GM23338 (cell line): ENCODE measurements at regions not wholly inside any gene's neighbourhood (a gene's known extent, or its start where the extent isn't known, plus 50 kb on each side); places are given as distances from the start of the nearest gene placed in this dataset.

ENCODE experiments used
- CREB1 ChIP-seq: fragments of 250-450 bp; sonication (Bioruptor Pico); IDR thresholded peaks from 2 replicates; pipeline ENCODE4 v1.5.0; 2020; ENCODE audit warnings: low read depth, mild to moderate bottlenecking, moderate library complexity
- EZH2 ChIP-seq: fragments of 200-600 bp; sonication (generic); IDR thresholded peaks from one replicate; pipeline ENCODE4 v1.8.0; 2017; ENCODE audit warnings: antibody characterized with exemption, mild to moderate bottlenecking, low read depth; ENCODE audit not compliant: unreplicated experiment
- EZH2phosphoT487 ChIP-seq: fragments of 200-600 bp; sonication (generic); IDR thresholded peaks from one replicate; pipeline ENCODE4 v1.8.1; 2018; ENCODE audit warnings: antibody characterized with exemption; ENCODE audit not compliant: unreplicated experiment
- POLR2AphosphoS5 ChIP-seq: IDR thresholded peaks from 2 replicates; pipeline ENCODE4 v1.6.1; 2016; ENCODE audit warnings: antibody characterized with exemption, low read depth
- TF ChIP-seq, protein P1 (sequence below), 2 experiments: fragments of 200-600 bp in 1 of 2; sonication (generic) in 1 of 2; conservative IDR thresholded peaks; 2 replicates each; pipeline versions ENCODE4 v1.5.1 to v1.6.1; 2016 to 2017; ENCODE audit warnings: antibody characterized with exemption in 2 of 2, low read depth in 2 of 2, mild to moderate bottlenecking in 2 of 2, moderate library complexity in 1 of 2

DNA sequence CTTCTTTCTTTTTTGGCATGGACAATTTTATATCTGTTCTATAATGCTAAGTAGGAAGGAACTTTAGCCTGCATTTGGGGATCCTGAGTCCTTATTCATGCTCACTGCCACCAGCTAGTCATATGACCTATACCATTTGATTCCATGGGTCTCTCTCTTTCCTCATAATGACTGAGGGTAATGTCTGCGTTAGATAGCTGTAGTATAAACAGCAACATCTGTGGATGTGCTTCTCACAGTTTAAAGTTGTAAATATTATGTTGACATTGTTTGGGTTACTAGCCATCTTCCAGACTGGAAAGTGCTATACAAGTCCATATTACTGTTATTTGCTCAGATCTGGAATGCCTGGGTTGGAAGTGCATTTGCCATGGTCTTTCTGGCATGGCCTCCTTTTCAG, 274.9 kb upstream of the SEMA6D start:
- TF ChIP-seq, protein P1, sequence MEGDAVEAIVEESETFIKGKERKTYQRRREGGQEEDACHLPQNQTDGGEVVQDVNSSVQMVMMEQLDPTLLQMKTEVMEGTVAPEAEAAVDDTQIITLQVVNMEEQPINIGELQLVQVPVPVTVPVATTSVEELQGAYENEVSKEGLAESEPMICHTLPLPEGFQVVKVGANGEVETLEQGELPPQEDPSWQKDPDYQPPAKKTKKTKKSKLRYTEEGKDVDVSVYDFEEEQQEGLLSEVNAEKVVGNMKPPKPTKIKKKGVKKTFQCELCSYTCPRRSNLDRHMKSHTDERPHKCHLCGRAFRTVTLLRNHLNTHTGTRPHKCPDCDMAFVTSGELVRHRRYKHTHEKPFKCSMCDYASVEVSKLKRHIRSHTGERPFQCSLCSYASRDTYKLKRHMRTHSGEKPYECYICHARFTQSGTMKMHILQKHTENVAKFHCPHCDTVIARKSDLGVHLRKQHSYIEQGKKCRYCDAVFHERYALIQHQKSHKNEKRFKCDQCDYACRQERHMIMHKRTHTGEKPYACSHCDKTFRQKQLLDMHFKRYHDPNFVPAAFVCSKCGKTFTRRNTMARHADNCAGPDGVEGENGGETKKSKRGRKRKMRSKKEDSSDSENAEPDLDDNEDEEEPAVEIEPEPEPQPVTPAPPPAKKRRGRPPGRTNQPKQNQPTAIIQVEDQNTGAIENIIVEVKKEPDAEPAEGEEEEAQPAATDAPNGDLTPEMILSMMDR (conservative IDR thresholded peaks at IDR 0.05; ENCODE audit: low read depth in 2 of 2): no peak
- no peak for TF ChIP-seq EZH2
- no peak for TF ChIP-seq POLR2AphosphoS5
- TF ChIP-seq EZH2phosphoT487: no peak
- TF ChIP-seq CREB1 (CRISPR knock-in tag): no peak
